Skin of body (tissue), 1 donor: ENCODE measurements at regions not wholly inside any gene's neighbourhood (a gene's known extent, or its start where the extent isn't known, plus 50 kb on each side); places are given as distances from the start of the nearest gene placed in this dataset.
"Not testable (repeated sequence)": the region's sequence is repeated elsewhere in the genome, so short reads cannot be mapped to it uniquely, and the experiment has no call there.

Experiments used
- DNase-seq: peaks from one replicate; lab custom pipeline; 2025; lab: John Stamatoyannopoulos, UW

DNA sequence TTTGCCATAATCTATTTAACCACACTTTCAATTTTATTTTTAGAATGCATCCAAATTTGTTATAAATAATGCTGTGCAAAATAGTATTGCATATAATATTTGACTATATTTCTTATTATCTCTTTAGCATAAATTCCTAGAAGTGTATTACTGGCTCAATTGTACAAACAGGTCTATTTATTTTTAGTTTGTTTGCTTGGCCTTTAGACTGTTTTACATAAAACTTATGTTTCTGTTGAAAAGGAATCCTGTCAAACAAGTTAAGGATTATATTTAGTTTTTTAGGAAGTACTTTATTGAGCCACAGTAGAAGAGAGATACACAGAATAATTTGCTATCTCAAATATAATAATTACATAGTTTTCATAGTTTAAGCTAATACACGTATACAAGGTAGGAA, 413.8 kb downstream of the GBA3 start:
- no peak for DNase-seq

DNA sequence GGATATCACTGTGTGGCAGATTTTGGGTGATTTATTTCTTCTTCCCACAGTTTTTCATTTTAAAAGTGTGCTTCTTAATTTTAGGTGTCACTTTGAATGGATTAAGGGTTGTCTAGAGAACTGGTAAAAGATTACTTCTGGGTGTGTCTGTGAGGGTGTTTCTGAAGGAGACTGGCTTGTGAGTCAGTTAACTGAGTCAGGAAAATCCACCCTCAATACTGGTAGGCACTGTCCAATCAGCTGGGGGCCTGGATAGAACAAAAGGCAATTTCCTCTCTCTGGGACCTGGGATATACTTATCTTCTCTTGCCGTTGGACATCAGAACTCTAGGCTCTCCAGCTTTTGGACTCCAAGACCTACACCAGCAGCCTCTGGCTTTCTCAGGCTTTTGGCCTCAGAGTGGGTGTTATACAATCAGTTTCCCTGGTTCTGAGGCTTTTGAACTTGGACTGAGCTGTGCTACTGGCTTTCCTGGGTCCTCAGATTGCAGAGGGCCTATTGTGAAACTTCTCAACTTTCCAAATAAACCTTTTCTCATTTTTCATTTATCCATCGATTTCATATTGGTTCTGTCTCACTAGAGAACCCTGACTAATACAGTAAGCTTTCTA, 413.1 kb downstream of the GBA3 start:
- no peak for DNase-seq

DNA sequence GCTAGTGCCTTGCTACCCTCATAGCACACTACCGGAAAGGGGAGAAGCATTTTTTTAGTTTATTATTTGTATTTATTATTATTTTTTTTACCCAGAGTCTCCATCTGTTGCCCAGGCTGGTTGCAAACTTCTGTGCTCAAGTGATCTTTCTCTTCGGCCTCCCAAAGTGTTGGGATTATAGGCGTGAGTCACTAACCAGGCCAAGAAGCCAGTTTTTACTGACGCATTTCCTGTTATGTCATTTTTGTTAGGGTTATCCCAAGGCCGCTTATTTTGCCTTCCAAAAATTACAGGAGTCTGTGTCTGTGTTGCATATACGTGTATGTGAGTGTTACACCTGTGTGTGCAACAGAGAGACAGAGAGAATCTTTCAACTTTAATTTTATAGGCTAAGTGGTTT, 404.5 kb downstream of the GBA3 start:
- DNase-seq, result no peak

DNA sequence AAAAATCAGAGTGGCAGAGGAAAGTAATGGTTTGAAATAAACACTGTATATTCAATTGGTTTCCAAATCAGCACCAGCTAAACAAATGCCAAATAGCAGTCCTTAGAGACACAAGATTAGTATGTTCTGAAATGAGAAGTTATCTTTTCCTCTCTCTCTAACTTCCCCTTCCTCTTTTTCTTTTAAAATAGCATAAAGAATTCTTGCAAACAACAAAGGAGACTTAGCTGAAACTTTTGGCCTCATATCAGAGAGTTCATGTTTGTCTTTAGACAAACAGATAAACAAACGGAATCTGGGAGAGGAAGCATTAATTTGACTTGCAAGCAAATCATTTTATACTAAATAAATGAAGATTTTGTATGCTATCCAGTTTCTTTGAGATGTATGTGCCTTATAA, 399.0 kb downstream of the GBA3 start:
- no peak for DNase-seq

DNA sequence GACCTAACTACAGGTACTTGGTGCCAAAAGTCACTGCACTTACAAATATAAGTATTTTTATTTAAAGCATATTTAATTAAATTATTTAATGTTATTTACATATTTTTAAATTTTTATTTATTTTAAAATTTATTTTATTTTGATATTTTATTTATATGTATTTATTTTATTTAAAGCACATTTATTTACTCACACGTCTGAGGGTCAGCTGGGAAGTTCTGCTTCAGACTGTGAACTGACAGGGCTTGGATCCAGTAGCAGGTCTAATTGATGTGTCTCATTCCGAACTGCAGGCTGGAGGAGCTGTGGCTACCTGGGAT, 392.5 kb downstream of the GBA3 start:
- no peak for DNase-seq

DNA sequence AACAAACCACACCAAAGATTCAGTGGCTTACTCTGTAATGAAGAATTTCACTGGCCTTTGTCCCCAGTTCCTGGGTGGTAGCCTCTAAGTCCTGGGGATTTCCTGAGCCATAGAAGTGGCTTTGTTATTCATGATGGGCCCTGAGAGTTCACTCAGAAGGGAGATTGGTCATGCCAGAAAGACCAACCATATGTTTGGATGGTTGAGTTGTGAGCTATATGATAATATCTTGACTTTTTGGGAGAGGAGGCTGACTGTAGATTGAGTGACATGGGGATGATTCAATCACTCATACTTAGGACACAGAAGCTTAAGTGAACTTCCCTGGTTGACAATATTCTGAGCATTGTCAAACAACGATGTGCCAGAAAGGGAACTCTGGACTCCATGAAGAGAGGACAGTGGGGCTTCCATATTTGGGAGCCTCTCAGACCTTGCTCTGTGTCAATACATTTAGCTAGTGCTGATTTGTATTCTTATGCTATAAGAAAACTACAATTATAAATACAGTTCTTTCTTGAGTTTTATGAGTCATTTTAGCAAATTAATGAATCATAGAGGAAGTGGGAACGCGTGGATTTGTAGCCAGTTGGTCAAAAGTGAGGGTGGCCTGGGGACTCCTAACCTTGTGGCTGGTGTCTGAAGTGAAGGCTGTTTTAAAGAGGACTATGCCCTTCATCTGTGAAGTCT, 392.0 kb downstream of the GBA3 start:
- no peak for DNase-seq

DNA sequence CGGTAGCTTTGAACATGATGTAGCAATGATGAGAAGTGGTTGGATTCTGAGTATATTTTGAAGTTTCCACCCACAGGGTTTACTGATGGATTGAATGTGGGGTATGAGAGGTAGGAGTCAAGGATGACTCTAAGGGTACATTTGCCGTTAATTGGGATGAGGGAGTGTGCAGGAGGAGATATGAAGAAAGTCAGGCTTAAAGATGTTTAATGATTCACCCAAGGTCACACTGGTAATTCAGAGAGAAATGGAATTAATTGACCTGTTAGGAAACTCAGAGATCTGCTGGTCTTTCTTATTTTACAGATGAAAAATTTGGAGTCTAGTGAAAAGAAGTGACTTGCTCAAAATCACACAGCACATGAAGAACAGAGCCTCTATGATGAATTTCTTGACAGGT, 390.7 kb downstream of the GBA3 start:
- no peak for DNase-seq

DNA sequence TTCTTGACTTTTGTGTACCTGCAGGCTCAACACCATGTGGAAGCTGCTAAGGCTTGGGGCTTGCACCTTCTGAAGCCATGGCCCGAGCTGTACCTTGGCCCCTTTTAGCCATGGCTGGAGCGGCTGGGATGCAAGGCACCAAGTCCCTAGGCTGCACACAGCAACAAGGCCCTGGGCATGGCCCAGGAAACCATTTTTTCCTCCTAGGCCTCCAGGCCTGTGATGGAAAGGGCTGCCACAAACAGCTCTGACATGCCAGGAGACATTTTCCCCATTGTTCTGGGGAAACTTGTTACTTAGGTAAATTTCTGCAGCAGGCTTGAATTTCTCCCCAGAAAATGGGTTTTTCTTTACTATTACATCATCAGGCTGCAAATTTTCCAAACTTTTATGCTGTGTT, 387.4 kb downstream of the GBA3 start:
- DNase-seq, result not testable (repeated sequence)

DNA sequence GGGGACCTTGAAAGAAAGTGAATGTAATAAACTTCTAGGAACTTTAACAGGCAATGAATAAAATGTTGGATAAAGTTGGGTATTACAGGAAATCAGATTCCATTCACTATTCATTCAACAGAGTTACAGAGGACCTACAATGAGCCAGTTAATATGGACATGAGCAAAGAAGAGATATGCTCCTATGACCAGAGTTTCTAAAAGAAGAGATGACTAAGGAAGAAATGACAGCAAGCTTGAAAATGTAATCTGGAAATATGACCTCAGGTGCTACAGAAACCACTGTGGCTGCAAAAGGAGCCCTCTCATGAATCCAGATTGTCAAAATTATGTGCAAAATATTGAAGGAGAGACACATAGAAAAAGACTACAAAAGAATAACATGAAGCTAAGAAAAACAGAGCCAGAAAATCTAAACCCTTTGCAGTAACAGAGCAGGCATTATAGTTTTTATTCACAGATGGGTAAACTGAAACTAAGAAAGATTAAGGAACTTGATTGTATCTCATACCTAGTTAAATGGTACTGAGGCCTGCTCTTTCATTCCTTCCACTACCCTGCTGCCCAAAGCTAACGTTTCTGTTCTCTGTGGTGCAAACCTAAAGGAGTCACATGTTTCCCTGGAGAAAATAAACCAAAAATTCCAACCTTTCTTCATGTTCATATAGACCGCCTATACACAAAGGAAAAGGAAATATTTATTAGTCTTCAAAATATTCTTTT, 378.3 kb downstream of the GBA3 start:
- DNase-seq, result no peak

DNA sequence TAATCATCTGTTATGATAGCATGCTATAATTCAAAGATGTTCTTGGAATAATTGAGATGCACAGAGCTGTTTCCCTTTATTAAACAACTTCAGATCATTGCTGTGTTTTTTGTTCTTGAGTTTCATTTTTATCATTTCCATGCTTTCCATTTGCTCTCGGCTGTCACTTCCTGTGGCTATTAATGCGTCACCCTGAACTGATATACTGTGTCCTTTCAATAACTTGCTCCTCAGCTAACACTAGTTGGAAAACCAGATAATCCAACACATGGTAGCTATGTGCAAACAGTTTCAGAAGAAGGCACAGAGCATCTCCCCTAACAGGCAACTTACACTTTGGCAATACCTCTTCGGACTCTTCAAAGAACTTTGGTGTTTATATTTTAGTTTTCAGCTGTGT, 376.0 kb downstream of the GBA3 start:
- no peak for DNase-seq

DNA sequence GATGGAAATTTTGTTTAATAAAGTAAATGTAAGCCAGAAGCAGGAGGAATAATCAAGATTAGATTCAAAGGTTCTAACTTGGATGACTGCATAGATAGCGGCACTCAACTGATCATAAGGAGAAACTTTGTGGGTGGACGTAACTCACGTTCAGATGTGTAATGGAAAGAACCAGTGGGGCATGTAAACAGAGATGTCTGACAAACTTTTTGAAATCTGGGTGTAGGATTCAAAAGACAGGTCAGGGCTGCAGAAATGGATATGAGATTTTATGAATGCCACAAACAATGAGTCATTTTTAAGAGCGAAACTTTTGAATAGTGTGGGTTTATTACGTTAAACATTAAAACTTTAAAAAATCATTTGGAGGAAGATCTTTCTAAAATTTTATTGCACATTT, 375.6 kb downstream of the GBA3 start:
- DNase-seq, result no peak

DNA sequence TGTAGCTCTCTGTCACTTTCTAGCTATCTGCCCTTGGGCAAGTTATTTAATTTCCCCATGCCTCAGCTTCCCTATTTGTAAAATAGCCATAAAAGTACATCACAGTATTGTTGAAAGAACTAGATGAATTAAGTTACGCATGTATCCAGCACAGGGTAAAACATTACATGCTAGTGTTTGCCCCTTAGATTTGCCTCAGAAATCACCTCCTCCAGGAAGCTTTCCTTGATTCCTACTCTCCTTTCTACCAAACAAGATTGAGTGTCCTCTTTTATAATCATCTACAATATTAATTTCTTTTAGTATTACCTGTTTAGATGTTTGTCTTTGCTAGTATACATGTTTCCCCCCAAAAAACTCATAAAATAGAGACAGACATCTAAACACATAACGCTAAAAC, 369.5 kb downstream of the GBA3 start:
- DNase-seq, result no peak

DNA sequence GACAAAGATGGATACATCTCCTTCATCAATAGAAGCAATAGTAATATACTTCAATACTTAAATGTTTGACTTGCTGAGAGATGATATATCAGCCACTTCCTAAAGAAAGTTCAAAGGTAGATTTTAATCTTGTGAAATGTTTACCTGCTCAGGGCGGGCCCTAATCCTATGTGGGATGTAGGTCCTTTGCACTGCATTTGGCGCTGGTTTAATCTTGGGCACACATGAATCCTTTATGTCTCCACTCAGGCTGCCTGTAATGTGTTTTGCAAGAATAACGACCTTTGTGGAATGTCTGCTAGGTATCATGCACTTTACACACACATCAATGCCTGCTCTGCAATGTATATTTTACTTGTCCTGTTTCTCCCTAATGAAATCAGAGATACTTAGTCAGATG, 368.7 kb downstream of the GBA3 start:
- no peak for DNase-seq

DNA sequence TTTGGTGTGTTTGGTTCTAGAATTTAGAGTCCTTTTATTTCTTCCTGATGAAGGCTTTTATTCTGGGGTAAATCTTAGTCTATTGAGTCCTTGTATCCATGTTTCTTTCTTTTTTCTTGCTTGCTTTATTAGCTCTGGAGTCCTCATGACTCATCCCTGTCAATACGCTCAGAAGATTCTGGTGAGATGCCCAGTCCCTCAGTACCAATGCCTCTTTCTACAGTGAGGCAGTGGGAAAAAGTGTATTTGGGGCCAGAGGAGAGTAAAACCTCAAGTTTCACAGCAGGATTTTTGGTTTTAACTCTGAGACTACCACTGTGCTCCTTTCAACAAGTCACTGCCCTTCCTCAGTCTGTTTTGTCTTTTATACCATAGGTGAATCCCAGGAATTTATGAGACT, 368.0 kb downstream of the GBA3 start:
- DNase-seq, result no peak

DNA sequence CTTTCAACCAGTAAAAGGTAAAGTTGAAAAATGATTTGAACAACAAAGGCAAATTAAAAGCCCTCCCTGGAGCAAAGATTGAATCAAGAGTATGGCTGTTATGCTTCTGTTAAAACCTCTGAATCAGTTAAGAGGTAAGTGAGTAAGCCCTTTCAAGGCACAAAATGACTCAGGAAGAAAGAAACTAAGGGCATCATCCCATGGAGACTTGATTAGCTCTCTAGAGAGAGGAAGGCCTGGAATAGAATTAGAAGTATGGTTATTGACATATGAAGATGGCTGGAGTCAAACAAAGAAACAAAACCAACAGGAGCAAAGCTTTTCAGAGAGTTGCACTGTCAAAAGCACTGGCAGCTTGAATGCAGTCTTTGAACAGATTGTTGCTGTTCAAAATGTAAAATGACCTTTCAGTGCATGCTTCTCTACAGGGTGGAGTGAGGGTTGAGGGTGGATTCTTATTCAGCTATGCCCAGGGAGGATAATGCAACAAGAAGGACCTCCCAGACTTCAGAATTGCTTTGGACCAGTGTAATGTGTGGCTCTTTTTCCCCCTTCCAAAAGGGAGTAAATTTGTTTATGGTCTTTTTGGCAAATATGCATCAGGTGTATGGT, 365.5 kb downstream of the GBA3 start:
- no peak for DNase-seq

DNA sequence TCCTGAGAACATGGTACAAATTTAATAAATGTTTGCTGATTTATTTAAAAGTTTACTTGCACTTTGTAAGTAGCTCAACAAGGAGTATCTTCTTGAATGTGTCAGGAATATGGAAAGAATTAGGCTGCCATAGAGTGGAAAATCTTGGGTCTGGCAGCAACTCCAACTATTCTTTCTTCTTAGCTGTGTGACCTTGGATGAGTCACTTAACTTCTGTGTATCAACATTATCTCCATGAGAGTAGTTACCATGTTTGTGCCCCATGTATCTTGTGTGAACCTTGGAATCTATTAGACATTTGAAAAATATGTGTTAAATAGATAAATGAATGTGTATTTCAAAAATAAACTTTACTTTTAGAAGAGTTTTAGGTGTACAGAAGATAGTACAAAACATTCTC, 348.8 kb downstream of the GBA3 start:
- no peak for DNase-seq

DNA sequence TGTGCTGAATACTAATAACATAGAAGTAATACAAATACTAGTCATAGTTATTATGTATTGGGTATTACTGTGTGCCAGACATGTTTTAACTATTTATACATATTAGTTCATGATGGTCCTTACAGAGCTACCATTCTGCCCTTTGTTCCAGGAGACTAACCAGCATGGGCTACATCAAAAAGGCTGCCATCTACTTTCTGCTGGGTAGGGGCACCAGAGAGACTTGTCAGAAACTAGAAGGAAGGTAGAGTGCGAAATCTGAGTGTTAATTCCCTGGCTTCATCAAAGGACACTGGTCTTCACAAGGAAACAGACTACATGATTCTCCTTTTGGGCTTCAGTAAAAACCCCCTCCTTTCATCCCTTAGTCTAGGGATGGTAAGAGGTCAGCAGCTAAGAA, 347.8 kb downstream of the GBA3 start:
- DNase-seq, result no peak

DNA sequence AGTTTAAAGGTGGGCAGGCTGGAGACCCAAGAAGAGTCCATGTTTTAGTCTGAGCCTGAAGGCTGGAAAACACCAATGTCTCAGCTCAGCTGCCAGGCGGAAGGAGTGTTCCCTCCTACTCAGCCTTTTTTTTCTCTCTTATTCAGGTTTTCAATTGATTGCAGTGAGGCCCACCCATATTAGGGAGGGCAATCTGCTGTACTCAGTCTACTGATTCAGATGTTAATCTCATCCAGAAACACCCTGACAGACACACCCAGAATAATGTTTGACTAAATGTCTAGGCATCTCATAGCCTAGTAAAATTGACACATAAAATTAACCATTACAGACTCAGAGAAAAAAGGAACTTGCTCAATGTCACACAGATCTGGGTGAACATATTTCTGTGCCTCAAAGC, 347.1 kb downstream of the GBA3 start:
- no peak for DNase-seq

DNA sequence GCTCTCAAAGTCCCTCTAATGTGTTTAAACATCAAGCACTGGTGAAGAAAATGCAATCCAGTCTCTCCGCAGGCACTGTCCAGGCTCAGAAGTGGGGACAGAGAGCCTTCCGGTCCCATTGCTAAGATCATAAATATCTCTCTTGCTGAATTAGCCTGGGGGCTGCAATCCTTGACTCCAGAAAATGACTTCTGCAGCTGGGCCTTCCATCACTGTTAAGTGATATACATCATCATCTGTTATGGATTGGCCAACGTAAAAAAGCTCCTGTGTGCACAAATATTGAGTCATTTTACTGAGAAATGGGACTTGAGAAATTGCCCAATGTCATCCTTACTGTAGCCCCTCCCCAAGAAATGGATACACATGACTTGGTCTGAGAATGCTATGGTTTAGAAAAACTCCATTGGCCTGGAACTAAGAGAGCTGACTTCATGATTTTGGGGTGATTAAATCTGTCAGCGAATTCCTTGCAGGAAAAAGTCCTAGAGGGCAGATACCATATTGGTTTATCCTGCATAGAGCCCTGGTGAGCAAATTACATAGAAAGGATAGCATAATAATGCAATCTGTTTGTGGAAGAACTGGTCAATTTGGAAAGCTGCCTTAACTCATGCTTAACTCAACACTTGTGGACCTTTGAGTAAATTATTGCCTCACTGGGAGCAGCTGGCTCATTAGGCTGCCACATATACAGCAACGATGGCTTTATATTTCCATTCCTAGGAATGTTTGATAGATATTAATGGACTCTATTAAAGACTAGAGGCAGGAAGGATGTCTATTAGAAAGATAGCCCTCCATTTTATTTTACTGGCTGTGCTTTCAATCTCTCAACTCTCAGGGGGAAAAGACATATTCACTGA, 346.1 kb downstream of the GBA3 start:
- no peak for DNase-seq

DNA sequence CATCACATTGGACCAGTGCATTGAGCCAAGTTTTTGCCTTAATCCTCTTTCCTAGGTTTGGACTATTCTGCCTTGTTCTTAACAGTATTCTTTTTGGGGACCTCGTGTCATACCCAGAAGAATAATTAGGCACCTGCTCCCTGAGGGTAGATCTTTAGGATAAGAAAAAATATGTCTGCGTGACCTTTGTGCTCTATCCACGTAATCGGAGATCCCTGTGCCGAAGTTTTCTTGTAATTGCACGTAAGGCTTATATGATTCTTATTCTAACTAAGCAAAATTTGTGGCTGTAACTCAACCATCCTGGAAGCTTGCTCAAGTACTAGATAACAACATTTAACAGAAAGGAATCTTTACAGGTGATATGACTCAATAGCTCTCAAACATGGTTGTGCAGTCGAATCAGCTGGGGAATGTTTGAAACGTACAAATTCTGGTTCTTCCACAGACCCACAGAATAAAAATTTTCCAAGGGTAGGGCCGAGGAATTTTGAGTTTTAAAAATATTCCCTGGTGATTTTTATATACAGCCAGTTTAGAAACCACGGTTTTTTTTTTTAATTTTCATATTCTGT, 344.3 kb downstream of the GBA3 start:
- DNase-seq, result no peak

DNA sequence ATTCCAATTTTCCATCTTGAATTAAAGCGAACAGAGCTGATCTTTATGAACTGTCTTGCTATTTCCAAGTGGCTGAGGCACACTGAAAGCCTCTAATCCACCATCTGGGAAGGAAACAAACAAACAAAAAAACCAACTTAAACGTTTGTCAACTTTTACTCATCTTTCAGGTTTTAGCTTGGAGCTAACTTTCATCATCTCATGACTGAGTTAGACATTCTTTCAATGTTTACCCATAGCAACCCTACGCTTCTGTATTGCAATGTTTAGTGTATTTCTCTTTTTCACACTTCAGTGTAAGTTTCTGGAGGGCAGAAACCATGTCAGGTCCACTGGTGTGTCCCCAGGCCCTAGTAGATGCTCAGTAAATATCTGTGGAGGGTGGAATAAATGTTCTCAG, 343.8 kb downstream of the GBA3 start:
- no peak for DNase-seq
